OCI-LY3 (cell line): ENCODE measurements at regions not wholly inside any gene's neighbourhood (a gene's known extent, or its start where the extent isn't known, plus 50 kb on each side); places are given as distances from the start of the nearest gene placed in this dataset.

ENCODE experiments used
- CTCF ChIP-seq: fragments of 200-600, 300-600 bp; sonication (generic); IDR thresholded peaks from 2 replicates; pipeline ENCODE4 v1.5.1; 2014; ENCODE audit warnings: antibody characterized with exemption, low read length, low read depth
- EZH2phosphoT487 ChIP-seq: fragments of 200-600 bp; shearing (Covaris generic); IDR thresholded peaks from 2 replicates; pipeline ENCODE4 v1.6.1; 2018; ENCODE audit warnings: antibody characterized with exemption, mixed run types, low read depth

GRCh38 chr1:2913091-2913490 is 108.2 kb upstream of the ACTRT2 start:
- TF ChIP-seq CTCF (no peak), EZH2phosphoT487 (no peak)
